ENCODE measurements at regions not wholly inside any gene's neighbourhood (a gene's known extent, or its start where the extent isn't known, plus 50 kb on each side); places are given as distances from the start of the nearest gene placed in this dataset.

- DNase-seq: no peak
Observed at GRCh38 chr20:7269452-7269851, 502.0 kb downstream of the BMP2 start.

DNA sequence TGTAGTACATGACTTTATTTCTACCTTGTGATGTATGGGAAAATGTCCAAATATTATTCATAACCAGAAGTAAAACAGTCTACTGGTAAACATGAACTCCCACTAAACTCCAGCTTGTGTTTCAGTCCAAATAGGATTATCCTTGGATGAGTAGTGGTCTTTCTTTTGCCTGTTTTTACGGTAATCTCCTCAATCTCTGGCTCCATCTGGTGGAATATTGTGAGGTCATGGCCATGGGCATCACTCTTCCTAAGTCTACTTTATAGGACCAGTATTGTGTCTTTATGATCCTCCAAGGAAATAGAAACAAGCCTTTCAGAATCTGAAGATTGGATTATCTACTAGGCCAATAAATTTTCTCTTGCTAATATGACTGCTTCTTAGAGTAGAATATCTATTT, 505.0 kb downstream of the BMP2 start:
- DNase-seq: peak; percentile 78

GRCh38 chr20:7274870-7275269, 507.4 kb downstream of the BMP2 start:
- DNase-seq: no peak

DNA sequence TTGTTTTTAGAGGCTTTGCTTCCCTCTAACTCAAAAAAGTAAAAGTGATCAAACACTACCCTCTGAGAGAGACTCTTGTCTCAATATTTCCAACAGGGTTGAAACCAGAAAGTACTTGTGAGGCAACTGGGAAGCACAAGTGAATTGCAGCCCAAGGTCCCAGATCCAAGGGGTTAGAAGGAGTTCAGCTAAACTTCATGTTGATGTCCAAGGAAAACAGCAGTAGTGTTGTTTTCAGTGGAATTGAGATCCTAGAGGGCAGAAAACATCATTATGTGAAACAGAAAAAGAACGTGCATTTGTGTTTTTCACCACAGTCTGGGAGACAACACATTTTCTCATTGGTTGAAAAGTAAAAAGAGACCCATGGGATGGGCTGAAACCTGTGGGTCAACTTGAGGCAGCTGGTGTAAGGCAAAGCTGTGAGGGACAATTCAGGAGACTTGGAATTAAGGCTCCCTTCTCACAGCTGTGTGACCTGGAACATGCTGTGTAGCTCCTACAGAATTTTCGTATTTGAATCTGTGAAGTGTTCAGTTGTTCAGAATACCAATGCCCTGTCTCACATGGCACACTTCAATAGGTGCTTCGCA, 508.3 kb downstream of the BMP2 start:
- DNase-seq: no peak

- peak; percentile 91 for DNase-seq
Observed at GRCh38 chr20:7285918-7286556, 518.6 kb downstream of the BMP2 start.

- no peak for DNase-seq
Observed at GRCh38 chr20:7291323-7291943, 523.9 kb downstream of the BMP2 start.

DNA sequence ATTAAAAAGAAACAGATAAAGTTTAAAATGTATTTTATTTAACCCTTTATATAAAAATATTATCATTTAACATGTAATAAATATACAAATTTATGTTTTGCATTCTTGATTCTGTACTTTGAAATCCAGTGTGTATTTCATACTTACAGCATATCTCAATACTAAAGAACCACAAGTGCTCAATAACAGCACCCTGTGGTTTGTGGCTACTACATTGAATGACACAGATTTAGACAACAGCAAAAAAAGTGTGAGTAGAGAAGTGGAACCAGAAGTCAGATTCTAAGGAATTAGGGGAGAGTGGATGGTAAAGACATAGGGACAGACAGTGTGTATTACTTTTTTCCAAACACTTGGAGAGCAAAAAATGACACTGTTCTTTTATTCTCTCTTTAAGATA, 524.5 kb downstream of the BMP2 start:
- no peak for DNase-seq

DNA sequence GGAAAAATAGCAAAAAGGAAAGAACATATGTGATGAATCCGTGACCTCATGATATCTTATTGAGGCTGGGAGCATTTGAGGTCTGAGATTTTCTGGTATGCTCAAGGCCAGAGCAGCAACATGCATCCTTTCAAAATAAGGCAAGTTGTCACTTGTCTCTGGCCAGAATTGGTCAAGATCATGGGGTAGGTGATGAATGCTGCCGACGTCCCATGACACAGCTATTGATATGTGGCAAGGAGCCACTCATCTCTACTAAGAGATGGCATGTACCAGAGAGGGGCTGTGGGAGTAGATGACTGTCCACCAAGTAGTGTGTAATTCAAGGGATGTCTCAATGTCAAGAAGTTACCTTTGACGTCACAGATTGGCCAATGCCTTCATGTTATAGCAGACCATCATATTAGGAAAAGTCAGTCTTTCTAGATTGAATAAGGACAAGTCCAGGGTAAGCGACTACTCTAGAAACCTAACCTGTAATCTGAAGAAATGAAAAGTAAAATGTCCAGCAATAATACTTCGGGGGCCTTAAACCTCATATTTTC, 527.4 kb downstream of the BMP2 start:
- DNase-seq: no peak

GRCh38 chr20:7301807-7302206, 534.3 kb downstream of the BMP2 start:
- DNase-seq: no peak

DNA sequence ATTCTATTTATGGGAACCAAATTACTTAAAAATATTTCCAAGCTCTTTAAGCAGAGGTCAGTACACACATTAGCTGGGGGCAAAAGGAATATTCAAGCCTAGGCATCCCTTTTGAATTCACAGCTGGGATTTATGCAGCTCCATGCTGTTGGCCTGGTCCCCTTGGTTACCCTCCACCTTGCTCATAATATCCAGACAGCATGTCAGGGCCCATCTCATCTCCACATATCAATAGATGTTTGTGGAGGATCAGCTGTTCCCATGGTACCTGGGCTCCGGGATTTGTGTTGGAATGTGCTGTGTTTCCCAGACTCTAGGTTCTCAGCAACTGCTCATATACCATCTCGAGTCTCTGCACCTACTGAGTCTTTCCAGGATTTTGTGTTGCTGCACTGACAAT, 534.8 kb downstream of the BMP2 start:
- DNase-seq: no peak

GRCh38 chr20:7305976-7306375, 538.5 kb downstream of the BMP2 start:
- DNase-seq: no peak

DNA sequence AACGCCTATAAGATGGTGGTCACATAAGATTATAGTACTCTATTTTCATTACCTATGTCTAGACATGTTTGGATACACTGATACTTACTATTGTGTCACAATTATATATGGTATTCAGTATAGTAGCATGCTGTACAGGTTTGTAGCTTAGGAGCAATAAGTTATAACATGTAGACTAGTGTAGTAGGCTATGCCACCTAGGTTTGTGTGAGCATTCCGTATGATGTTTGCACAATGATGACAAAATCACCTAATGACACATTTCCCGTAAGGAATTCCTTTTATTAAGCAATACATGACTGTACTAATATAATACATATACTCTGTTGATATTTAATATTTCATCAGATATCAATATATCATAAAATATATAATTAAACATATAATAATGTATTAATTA, 540.7 kb downstream of the BMP2 start:
- no peak for DNase-seq

DNA sequence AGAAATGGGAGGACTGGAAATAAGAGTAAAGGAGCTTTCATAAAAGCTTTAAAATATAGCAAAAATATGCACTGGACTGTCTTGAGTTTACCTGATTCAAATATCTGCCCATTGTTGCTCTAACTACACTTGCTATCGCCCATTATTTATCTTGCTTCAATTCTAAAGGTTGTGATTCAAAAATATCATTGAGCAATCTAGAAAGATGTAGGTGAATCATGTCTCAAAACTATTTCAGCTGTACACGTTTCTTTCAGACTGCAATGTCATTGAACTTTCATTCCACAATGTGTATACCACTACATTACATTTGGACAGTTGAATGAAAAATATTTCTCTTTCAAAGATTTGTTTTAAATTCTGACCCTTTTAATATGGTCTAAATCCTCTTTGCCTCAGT, 545.6 kb downstream of the BMP2 start:
- no peak for DNase-seq

- DNase-seq: no peak
Observed at GRCh38 chr20:7323957-7324356, 556.5 kb downstream of the BMP2 start.

- DNase-seq: no peak
Observed at GRCh38 chr20:7327810-7328209, 560.3 kb downstream of the BMP2 start.

DNA sequence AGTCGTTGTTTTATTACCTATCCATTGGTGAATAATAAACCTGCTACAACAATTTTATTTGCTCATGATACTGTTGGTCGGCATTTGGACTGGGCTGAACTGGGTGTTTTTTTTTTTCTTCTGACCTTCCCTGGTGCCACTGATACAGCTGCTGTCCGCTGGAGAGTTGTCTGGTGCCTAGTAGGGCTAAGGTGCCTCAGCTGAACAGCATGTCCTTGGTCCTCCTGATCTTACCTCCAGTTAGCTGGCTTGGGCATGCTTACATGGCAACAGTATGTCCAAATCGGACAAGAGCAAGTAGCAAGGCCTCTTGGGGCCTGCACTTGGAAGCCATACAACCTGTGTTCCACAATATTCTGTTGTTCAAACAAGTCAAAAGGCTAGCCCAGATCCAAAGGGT, 563.4 kb downstream of the BMP2 start:
- no peak for DNase-seq

- DNase-seq: no peak
Observed at GRCh38 chr20:7332169-7332568, 564.7 kb downstream of the BMP2 start.

DNA sequence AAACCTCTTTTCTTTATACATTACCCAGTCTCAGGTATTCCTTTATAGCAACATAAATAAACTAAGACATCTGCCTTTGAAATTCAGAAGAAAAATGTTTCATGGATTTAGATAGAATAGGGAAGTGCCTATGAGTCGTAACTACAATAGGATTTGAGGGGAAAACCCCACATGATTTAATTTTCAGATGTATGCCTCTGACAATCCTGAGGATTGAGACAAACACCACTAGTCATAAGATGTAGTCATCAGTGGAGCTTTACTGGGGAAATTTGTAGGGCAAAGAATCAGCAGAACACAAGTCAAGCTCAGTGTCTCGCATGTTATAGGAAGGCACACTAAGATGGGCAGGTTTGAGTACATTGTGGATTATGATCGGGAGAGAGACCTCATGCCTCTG, 566.4 kb downstream of the BMP2 start:
- no peak for DNase-seq

DNA sequence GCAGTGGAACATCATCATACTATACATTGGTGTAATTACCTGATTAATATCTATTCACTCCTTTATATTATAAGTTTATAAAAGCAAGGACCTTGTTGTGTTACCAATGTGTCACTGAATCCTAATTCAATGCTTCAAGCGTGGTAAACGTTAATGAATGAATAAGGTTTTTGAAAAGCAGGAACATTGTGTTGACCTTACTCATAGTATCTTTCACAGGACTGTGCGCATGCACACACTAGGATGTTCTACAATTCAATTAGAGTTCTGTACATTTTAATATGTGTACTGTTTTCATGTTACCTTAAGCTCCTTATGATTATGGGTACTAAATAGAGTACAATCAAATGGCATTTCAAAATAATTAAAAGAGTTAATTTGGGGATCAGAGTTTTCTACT, 578.5 kb downstream of the BMP2 start:
- DNase-seq: no peak

- DNase-seq: no peak
Observed at GRCh38 chr20:7346562-7346961, 579.1 kb downstream of the BMP2 start.

- DNase-seq: no peak
Observed at GRCh38 chr20:7347409-7347808, 579.9 kb downstream of the BMP2 start.

DNA sequence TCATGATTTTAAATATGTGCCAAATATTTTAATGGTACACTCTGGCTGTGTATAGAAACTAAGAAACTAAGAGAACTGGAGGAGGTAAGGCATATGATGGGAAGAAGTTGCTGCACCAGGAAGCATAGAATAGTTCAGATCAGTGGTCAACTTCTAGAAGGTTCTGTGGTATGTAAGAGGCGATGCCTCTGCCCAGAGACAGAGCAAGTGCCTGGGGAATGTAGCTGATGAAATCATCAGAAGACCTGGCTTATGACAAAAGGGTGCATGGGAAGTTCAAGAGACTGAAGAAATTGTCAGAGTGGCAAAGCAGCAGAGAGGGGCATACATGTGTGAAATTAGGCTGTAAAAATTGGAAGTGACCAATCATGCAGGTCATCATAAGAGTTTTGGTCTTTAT, 580.8 kb downstream of the BMP2 start:
- DNase-seq: no peak

GRCh38 chr20:7352165-7352564, 584.7 kb downstream of the BMP2 start:
- no peak for DNase-seq

GRCh38 chr20:7355051-7355450, 585.2 kb downstream of the HAO1 start:
- DNase-seq: no peak

DNA sequence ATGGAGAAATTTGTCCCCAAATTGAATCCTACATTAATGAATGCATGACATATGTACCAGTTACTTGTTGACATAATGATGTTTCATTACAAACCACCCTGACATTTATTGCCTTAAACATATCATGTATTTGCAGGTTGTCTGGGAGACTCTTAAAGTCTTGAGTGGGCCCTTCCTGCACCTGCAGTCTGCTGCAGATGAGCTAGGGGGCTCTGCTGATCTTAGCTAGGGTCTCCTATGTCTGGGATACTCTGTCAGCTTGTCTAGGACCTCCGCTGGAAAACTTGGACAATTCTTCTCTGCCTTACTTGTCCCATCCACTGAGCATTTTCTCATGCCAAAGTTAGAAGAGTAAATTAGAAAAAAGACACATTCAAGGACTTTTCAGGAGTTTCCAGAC, 581.6 kb downstream of the HAO1 start:
- DNase-seq: peak; percentile 20

All from NCI-H82 (cell line).